Natural killer cell (primary cell): ENCODE measurements at regions not wholly inside any gene's neighbourhood (a gene's known extent, or its start where the extent isn't known, plus 50 kb on each side); places are given as distances from the start of the nearest gene placed in this dataset.

ENCODE experiments used
- ATAC-seq, 3 donors: fragments of 150-1000 bp in 2 of 3; fragments of 200-7000 bp in 1 of 3; cut with Tn5 transposase; 1 replicate in 1 of 3; 2 replicates in 2 of 3; pipeline ENCODE4 v1.10.0; 2021; ENCODE audit warnings: mild to moderate bottlenecking in 2 of 3, moderate library complexity in 2 of 3
- DNase-seq, 2 donors: peaks; one replicate each; pipeline versions ENCODE4 v3.0.0 to v3.0.0-alpha.2; 2013 to 2021; ENCODE audit warnings: mixed read lengths in 1 of 2
- H3K27ac ChIP-seq: one replicate; pipeline ENCODE4 v1.5.1; 2013; ENCODE audit warnings: mild to moderate bottlenecking, low read length
- H3K27me3 ChIP-seq: one replicate; pipeline ENCODE4 v1.6.1; 2013; ENCODE audit warnings: low read length; ENCODE audit not compliant: control insufficient read depth, insufficient read depth
- H3K36me3 ChIP-seq: one replicate; pipeline ENCODE4 v1.6.1; 2013; ENCODE audit warnings: low read length; ENCODE audit not compliant: control insufficient read depth, insufficient read depth
- H3K4me1 ChIP-seq: one replicate; pipeline ENCODE4 v1.6.1; 2013; ENCODE audit warnings: low read length; ENCODE audit not compliant: control insufficient read depth, insufficient read depth
- H3K4me3 ChIP-seq: one replicate; pipeline ENCODE4 v1.5.1; 2013; ENCODE audit warnings: low read length
- H3K9me3 ChIP-seq: one replicate; pipeline ENCODE4 v1.6.1; 2013; ENCODE audit warnings: low read length; ENCODE audit not compliant: control insufficient read depth, insufficient read depth
- H3K27ac Mint-ChIP-seq, 2 donors: one replicate each; pipeline ENCODE4 v1.8.0; 2022; ENCODE audit warnings: mild to moderate bottlenecking in 2 of 2, mixed read lengths in 2 of 2, moderate library complexity in 1 of 2
- H3K27me3 Mint-ChIP-seq, 2 donors: one replicate each; pipeline ENCODE4 v1.8.0; 2022; ENCODE audit warnings: low read depth in 2 of 2, mixed read lengths in 2 of 2
- H3K36me3 Mint-ChIP-seq: one replicate; pipeline ENCODE4 v1.8.0; 2022; ENCODE audit warnings: mixed read lengths
- H3K4me1 Mint-ChIP-seq, 2 donors: one replicate each; pipeline ENCODE4 v1.8.0; 2022; ENCODE audit warnings: mixed read lengths in 2 of 2
- H3K4me3 Mint-ChIP-seq: one replicate; pipeline ENCODE4 v1.8.0; 2022; ENCODE audit warnings: mild to moderate bottlenecking, moderate library complexity, mixed read lengths
- H3K9me3 Mint-ChIP-seq, 2 donors: one replicate each; pipeline ENCODE4 v1.8.0; 2022; ENCODE audit warnings: mixed read lengths in 2 of 2
- CTCF ChIP-seq: fragments of 200-600 bp; IDR thresholded peaks from one replicate; pipeline ENCODE4 v1.8.0; 2022; ENCODE audit warnings: antibody characterized with exemption
- WGBS: methylation state at CpG from one replicate; pipeline ENCODE4 v1.1.7; 2013; ENCODE audit warnings: missing lambda C conversion rate; ENCODE audit not compliant: insufficient coverage; 5-methylcytosine and 5-hydroxymethylcytosine counted together
- intact Hi-C: fragments of 100-400 bp; cut with micrococcal nuclease; formaldehyde crosslinking; loops from one replicate; pipeline ENCODE4 v1.14.2; 2022

GRCh38 chr14:51331486-51332367, 91.7 kb downstream of the TMX1 start:
- DNase-seq (no peak), ATAC-seq (no peak)
- Histone ChIP-seq H3K9me3 (no peaks in the 10 kb centered on the region), H3K4me3 (no peak overlapping the region), H3K27ac (no peak overlapping the region), H3K27me3 (no peaks in the 10 kb centered on the region), H3K36me3 (no peaks in the 10 kb centered on the region), H3K4me1 (no peaks in the 10 kb centered on the region)
- Mint-ChIP-seq H3K27ac (no peak overlapping the region), H3K4me1 (no peaks in the 10 kb centered on the region), H3K36me3 (no peaks in the 10 kb centered on the region), H3K27me3 (peaks cover 31 to 42% of the 10 kb centered on the region in 2 donors), H3K9me3 (no peaks in the 10 kb centered on the region), H3K4me3 (no peak overlapping the region)
- WGBS, result 83% methylated on average over 8 of the region's 8 CpGs
- no peak for TF ChIP-seq CTCF
- intact Hi-C loops, result no loop called here

GRCh38 chr14:51333299-51333698, 93.3 kb downstream of the TMX1 start:
- no peaks in the 10 kb centered on the region for H3K4me1 Mint-ChIP-seq
- no peak overlapping the region for H3K27ac ChIP-seq
- WGBS, result 94% methylated on average over 4 of the region's 4 CpGs
- no peak for DNase-seq
- H3K27ac Mint-ChIP-seq, result no peak overlapping the region
- no peaks in the 10 kb centered on the region for H3K27me3 ChIP-seq
- no peaks in the 10 kb centered on the region for H3K9me3 ChIP-seq
- intact Hi-C loops, result no loop called here
- H3K4me3 Mint-ChIP-seq, result no peak overlapping the region
- H3K4me1 ChIP-seq, result no peaks in the 10 kb centered on the region
- no peaks in the 10 kb centered on the region for H3K9me3 Mint-ChIP-seq
- peaks cover 20 to 28% of the 10 kb centered on the region in 2 donors for H3K27me3 Mint-ChIP-seq
- TF ChIP-seq CTCF, result no peak
- ATAC-seq, result no peak
- no peaks in the 10 kb centered on the region for H3K36me3 Mint-ChIP-seq
- no peaks in the 10 kb centered on the region for H3K36me3 ChIP-seq
- no peak overlapping the region for H3K4me3 ChIP-seq

DNA sequence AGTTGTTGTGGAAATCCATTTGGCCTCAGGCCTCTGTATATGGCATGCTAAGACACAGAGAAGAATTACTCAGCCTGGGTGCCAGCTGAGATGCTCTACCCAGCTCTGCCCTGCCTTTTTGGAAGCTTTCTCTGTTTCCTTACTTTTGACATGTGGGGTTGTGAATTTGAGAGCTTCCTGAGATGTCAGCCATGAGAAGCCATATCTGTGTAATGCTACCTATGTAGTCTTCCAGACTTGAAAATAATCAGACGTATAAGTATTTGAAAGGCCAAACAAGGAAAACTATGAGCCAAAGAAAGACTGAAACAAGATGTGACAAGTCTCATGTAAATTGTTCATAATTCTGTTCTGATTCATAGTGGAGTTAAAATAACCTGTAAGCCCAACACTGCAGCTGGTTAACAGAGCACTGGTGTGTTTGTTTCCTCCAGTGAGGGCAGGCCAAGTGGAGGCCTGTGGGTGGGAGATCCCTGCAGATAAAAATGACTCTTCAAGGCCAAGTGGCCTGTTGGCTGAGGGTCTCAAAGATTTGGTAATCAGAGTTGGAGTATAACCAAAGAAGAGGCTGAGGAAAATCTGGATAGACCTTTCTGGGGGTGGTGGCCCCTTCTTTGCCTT, 94.0 kb downstream of the TMX1 start:
- TF ChIP-seq CTCF, result no peak
- H3K9me3 ChIP-seq, result no peaks in the 10 kb centered on the region
- no peaks in the 10 kb centered on the region for H3K4me1 ChIP-seq
- no peak overlapping the region for H3K27ac Mint-ChIP-seq
- no peaks in the 10 kb centered on the region for H3K9me3 Mint-ChIP-seq
- DNase-seq (no peak), ATAC-seq (no peak)
- H3K36me3 ChIP-seq, result no peaks in the 10 kb centered on the region
- H3K4me3 ChIP-seq, result no peak overlapping the region
- no peaks in the 10 kb centered on the region for H3K36me3 Mint-ChIP-seq
- H3K27me3 ChIP-seq, result no peaks in the 10 kb centered on the region
- H3K4me3 Mint-ChIP-seq, result no peak overlapping the region
- 93% methylated on average over 1 of the region's 1 CpG for WGBS
- intact Hi-C loops, result no loop called here
- H3K27ac ChIP-seq, result no peak overlapping the region
- no peaks in the 10 kb centered on the region for H3K4me1 Mint-ChIP-seq
- peaks cover 18 to 26% of the 10 kb centered on the region in 2 donors for H3K27me3 Mint-ChIP-seq
